COR-L47 (cell line): ENCODE measurements at regions not wholly inside any gene's neighbourhood (a gene's known extent, or its start where the extent isn't known, plus 50 kb on each side); places are given as distances from the start of the nearest gene placed in this dataset.

ENCODE experiments used
- DNase-seq: peaks from one replicate; lab custom pipeline; 2025; lab: John Stamatoyannopoulos, UW

- no peak for DNase-seq
These were observed 328.9 kb downstream of the SEC23A start for GRCh38 chr14:38774162-38774561.

- DNase-seq, result no peak
These were observed 332.8 kb downstream of the SEC23A start for GRCh38 chr14:38770251-38770650.

- DNase-seq, result no peak
These were observed 340.2 kb downstream of the SEC23A start for GRCh38 chr14:38762845-38763244.

GRCh38 chr14:38762426-38762825, 340.6 kb downstream of the SEC23A start:
- DNase-seq, result no peak

- DNase-seq, result no peak
These were observed 342.0 kb downstream of the SEC23A start for GRCh38 chr14:38761033-38761432.

GRCh38 chr14:38758661-38759060, 344.4 kb downstream of the SEC23A start:
- DNase-seq, result no peak

GRCh38 chr14:38755036-38755435, 348.0 kb downstream of the SEC23A start:
- no peak for DNase-seq

GRCh38 chr14:38752750-38753149, 350.3 kb downstream of the SEC23A start:
- no peak for DNase-seq

- no peak for DNase-seq
These were observed 350.7 kb downstream of the SEC23A start for GRCh38 chr14:38752341-38752740.

GRCh38 chr14:38751459-38751858, 351.6 kb downstream of the SEC23A start:
- DNase-seq, result no peak

- no peak for DNase-seq
These were observed 353.1 kb downstream of the SEC23A start for GRCh38 chr14:38749936-38750335.

GRCh38 chr14:38745861-38746260, 357.2 kb downstream of the SEC23A start:
- DNase-seq, result no peak

GRCh38 chr14:38743966-38744584, 359.0 kb downstream of the SEC23A start:
- DNase-seq, result no peak

GRCh38 chr14:38737686-38738407, 365.2 kb downstream of the SEC23A start:
- no peak for DNase-seq

- DNase-seq, result no peak
These were observed 368.0 kb downstream of the SEC23A start for GRCh38 chr14:38735005-38735404.

GRCh38 chr14:38731962-38732361, 371.1 kb downstream of the SEC23A start:
- no peak for DNase-seq

- no peak for DNase-seq
These were observed 372.6 kb downstream of the SEC23A start for GRCh38 chr14:38730420-38730819.

GRCh38 chr14:38727731-38728130, 375.3 kb downstream of the SEC23A start:
- DNase-seq, result no peak

GRCh38 chr14:38724621-38725020, 378.4 kb downstream of the SEC23A start:
- no peak for DNase-seq

- no peak for DNase-seq
These were observed 379.1 kb downstream of the SEC23A start for GRCh38 chr14:38723959-38724358.

GRCh38 chr14:38723277-38723676, 379.8 kb downstream of the SEC23A start:
- DNase-seq, result no peak

- no peak for DNase-seq
These were observed 381.1 kb downstream of the SEC23A start for GRCh38 chr14:38721822-38722431.

- no peak for DNase-seq
These were observed 384.5 kb downstream of the SEC23A start for GRCh38 chr14:38718519-38718918.
